HCT116 (cell line): ENCODE measurements at regions not wholly inside any gene's neighbourhood (a gene's known extent, or its start where the extent isn't known, plus 50 kb on each side); places are given as distances from the start of the nearest gene placed in this dataset.

ENCODE experiments used
- ATAC-seq: fragments of 200-7000 bp; cut with Tn5 transposase; 2 replicates; pipeline ENCODE4 v1.9.1; 2020; ENCODE audit warnings: mild to moderate bottlenecking, moderate library complexity
- BruUV-seq: library from RNA; stranded (reverse); fragments of 400-500 nt; replicated peaks from 2 replicates; lab custom pipeline; 2021; lab: Mats Ljungman, UMichigan
- CTCF ChIA-PET: fragments of 300-600 bp; sonication (Branson Sonifier 250); formaldehyde crosslinking; loops from one replicate; lab custom pipeline; 2021; ENCODE audit warnings: antibody characterized with exemption; lab: Charles Lee
- POLR2A ChIA-PET: fragments of 300-600, 350-600 bp; sonication (Branson Sonifier 250); formaldehyde crosslinking; loops from one replicate; lab custom pipeline; 2021; ENCODE audit warnings: antibody characterized with exemption; lab: Charles Lee
- RAD21 ChIA-PET, 2 experiments: fragments of 300-600 bp; sonication (Branson Sonifier 250); formaldehyde crosslinking; loops; one replicate each; lab custom pipeline; 2023; ENCODE audit warnings: low total read pairs in 2 of 2; ENCODE audit not compliant: uncharacterized antibody in 2 of 2, unreplicated experiment in 2 of 2, low non-redundant PET in 1 of 2; lab: Charles Lee
- DNase-seq: peaks from one replicate; pipeline ENCODE4 v3.0.0-alpha.2; 2010; ENCODE audit warnings: low read depth, low spot score
- H2AFZ ChIP-seq: fragments of 200-600 bp; shearing (Covaris generic), sonication (generic); 2 replicates; pipeline ENCODE4 v1.6.1; 2017; ENCODE audit warnings: low read depth, mixed run types, mixed read lengths, antibody characterized with exemption, low read length; ENCODE audit not compliant: poor library complexity, severe bottlenecking
- H3K27ac ChIP-seq: 2 replicates; pipeline ENCODE4 v1.5.1; 2012; ENCODE audit warnings: low read depth, low read length
- H3K27me3 ChIP-seq: fragments of 200-600 bp; sonication (generic); 2 replicates; pipeline ENCODE4 v1.6.1; 2016; ENCODE audit warnings: mixed run types, low read length, mixed read lengths; ENCODE audit not compliant: insufficient read depth
- H3K36me3 ChIP-seq, 2 experiments: fragments of 200-500 bp in 1 of 2; fragments of 200-600 bp in 1 of 2; sonication (Bioruptor generic) in 1 of 2; sonication (generic) in 1 of 2; 2 replicates each; pipeline versions ENCODE4 v1.5.1 to v1.6.1; 2014 to 2016; ENCODE audit warnings: low read length in 2 of 2, inconsistent platforms in 1 of 2, mixed read lengths in 1 of 2, mixed run types in 1 of 2; ENCODE audit not compliant: insufficient read depth in 2 of 2, control insufficient read depth in 1 of 2
- H3K4me1 ChIP-seq, 2 experiments: fragments of 200-600 bp in 1 of 2; sonication (generic) in 1 of 2; 2 replicates each; pipeline versions ENCODE4 v1.5.1 to v1.6.1; 2012 to 2017; ENCODE audit warnings: low read length in 2 of 2, inconsistent platforms in 1 of 2, mild to moderate bottlenecking in 1 of 2, mixed read lengths in 1 of 2, mixed run types in 1 of 2, moderate library complexity in 1 of 2; ENCODE audit not compliant: insufficient read depth in 2 of 2, control insufficient read depth in 1 of 2
- H3K4me2 ChIP-seq: fragments of 200-600 bp; sonication (generic); 2 replicates; pipeline ENCODE4 v1.6.1; 2017; ENCODE audit warnings: mixed run types, low read length, mixed read lengths
- H3K4me3 ChIP-seq, 2 experiments: fragments of 200-600 bp in 1 of 2; sonication (generic) in 1 of 2; replicated peaks in 1 of 2; 2 replicates each; pipeline ENCODE4 v1.5.1; 2011 to 2016; ENCODE audit warnings: low read length in 2 of 2, control low read depth in 1 of 2, low read depth in 1 of 2, mild to moderate bottlenecking in 1 of 2, mixed read lengths in 1 of 2, mixed run types in 1 of 2
- H3K79me2 ChIP-seq: fragments of 200-600 bp; sonication (generic); 2 replicates; pipeline ENCODE4 v1.6.1; 2017; ENCODE audit warnings: mild to moderate bottlenecking, mixed run types, low read length, moderate library complexity, mixed read lengths; ENCODE audit not compliant: insufficient read depth
- H3K9ac ChIP-seq: fragments of 200-600 bp; sonication (generic); 2 replicates; pipeline ENCODE4 v1.6.1; 2016; ENCODE audit warnings: low read length, mixed read lengths
- H3K9me2 ChIP-seq: fragments of 200-600 bp; sonication (generic), shearing (Covaris generic); 2 replicates; pipeline ENCODE4 v1.6.1; 2017; ENCODE audit warnings: mixed run types, mild to moderate bottlenecking, moderate library complexity; ENCODE audit not compliant: insufficient read depth
- H3K9me3 ChIP-seq, 2 experiments: fragments of 200-500 bp in 1 of 2; fragments of 200-600 bp in 1 of 2; sonication (Bioruptor generic) in 1 of 2; sonication (generic) in 1 of 2; 2 replicates each; pipeline ENCODE4 v1.6.1; 2014 to 2017; ENCODE audit warnings: low read length in 2 of 2, mixed read lengths in 2 of 2, inconsistent platforms in 1 of 2, low read depth in 1 of 2, mild to moderate bottlenecking in 1 of 2, mixed run types in 1 of 2, moderate library complexity in 1 of 2; ENCODE audit not compliant: control insufficient read depth in 1 of 2, insufficient read depth in 1 of 2
- H4K20me1 ChIP-seq: fragments of 200-600 bp; sonication (generic), shearing (Covaris generic); 2 replicates; pipeline ENCODE4 v1.6.1; 2017; ENCODE audit warnings: mixed run types, mild to moderate bottlenecking, moderate library complexity; ENCODE audit not compliant: insufficient read depth
- CBX3 ChIP-seq: IDR thresholded peaks from 2 replicates; pipeline ENCODE4 v1.6.1; 2012; ENCODE audit warnings: low read depth
- CEBPB ChIP-seq: IDR thresholded peaks from 2 replicates; pipeline ENCODE4 v1.6.1; 2012; ENCODE audit warnings: low read depth
- EZH2 ChIP-seq: fragments of 200-600 bp; sonication (generic); IDR thresholded peaks from 2 replicates; pipeline ENCODE4 v1.6.1; 2017; ENCODE audit warnings: antibody characterized with exemption, mixed run types
- FOSL1 ChIP-seq: IDR thresholded peaks from 2 replicates; pipeline ENCODE4 v1.6.1; 2012; ENCODE audit warnings: low read depth
- JUND ChIP-seq: IDR thresholded peaks from 2 replicates; pipeline ENCODE4 v1.6.1; 2012
- POLR2AphosphoS5 ChIP-seq: IDR thresholded peaks from 2 replicates; pipeline ENCODE4 v1.6.1; 2011; ENCODE audit warnings: mild to moderate bottlenecking, low read depth, low read length, moderate library complexity
- RAD21 ChIP-seq: IDR thresholded peaks from 2 replicates; pipeline ENCODE4 v1.6.1; 2012; ENCODE audit warnings: low read depth, mild to moderate bottlenecking
- SIN3A ChIP-seq: IDR thresholded peaks from 2 replicates; pipeline ENCODE4 v1.6.1; 2012; ENCODE audit warnings: low read depth
- SP1 ChIP-seq: IDR thresholded peaks from 2 replicates; pipeline ENCODE4 v1.6.1; 2012; ENCODE audit warnings: low read depth
- SRF ChIP-seq: IDR thresholded peaks from 2 replicates; pipeline ENCODE4 v1.6.1; 2012; ENCODE audit warnings: low read depth
- TCF7L2 ChIP-seq: IDR thresholded peaks from 2 replicates; pipeline ENCODE4 v1.7.0; 2011; ENCODE audit warnings: borderline replicate concordance, inconsistent platforms; ENCODE audit not compliant: insufficient read depth, insufficient read length; ENCODE audit errors: extremely low read depth
- YY1 ChIP-seq: IDR thresholded peaks from 2 replicates; pipeline ENCODE4 v1.6.1; 2011; ENCODE audit warnings: low read length, low read depth, moderate library complexity, mild to moderate bottlenecking; ENCODE audit not compliant: insufficient replicate concordance; ENCODE audit errors: extremely low read depth
- ZFX ChIP-seq: fragments of 450-650 bp; IDR thresholded peaks from 2 replicates; pipeline ENCODE4 v1.6.1; 2017
- ZNF274 ChIP-seq: fragments of 200-500 bp; sonication (Bioruptor generic); IDR thresholded peaks from 2 replicates; pipeline ENCODE4 v1.6.1; 2014; ENCODE audit warnings: mild to moderate bottlenecking, low read depth, low read length, inconsistent platforms
- intact Hi-C: fragments of 100-400 bp; cut with micrococcal nuclease; formaldehyde crosslinking; loops from 2 replicates; pipeline ENCODE4 v1.10.0; 2022
- TF ChIP-seq, protein P1 (sequence below): IDR thresholded peaks from 2 replicates; pipeline ENCODE4 v1.6.1; 2012
- TF ChIP-seq, protein P2 (sequence below): IDR thresholded peaks from 2 replicates; pipeline ENCODE4 v1.6.1; 2012
- TF ChIP-seq, protein P3 (sequence below): IDR thresholded peaks from 2 replicates; pipeline ENCODE4 v1.6.1; 2012; ENCODE audit warnings: low read depth

DNA sequence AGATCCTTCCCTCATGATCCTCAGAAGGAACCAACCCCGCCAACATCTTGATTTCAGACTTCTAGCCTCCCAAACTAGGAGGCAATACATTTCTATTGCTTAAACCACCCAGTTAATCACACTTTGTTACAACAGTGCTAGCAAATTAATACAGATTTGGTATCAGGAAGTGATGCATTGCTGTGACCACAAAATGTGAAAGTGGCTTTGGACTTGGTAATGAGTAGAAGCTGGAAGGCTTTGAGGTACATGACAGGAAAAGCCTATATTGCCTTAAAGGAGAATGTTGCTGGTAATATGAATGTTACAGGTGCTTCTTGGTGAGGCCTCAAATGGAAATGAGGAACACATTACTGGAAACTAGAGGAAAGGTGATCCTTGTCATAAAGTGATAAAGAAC lies 260.3 kb downstream of the SATB2 start:
- no TSS peak for BruUV-seq
- DNase-seq = no peak
- no peak overlapping the region for H3K27ac ChIP-seq
- H3K4me1 ChIP-seq = no peaks in the 10 kb centered on the region
- no peaks in the 10 kb centered on the region for H3K79me2 ChIP-seq
- H2AFZ ChIP-seq = no peak overlapping the region
- H3K27me3 ChIP-seq = no peaks in the 10 kb centered on the region
- TF ChIP-seq RAD21 = no peak
- TF ChIP-seq FOSL1 = no peak
- no peak for TF ChIP-seq POLR2AphosphoS5
- TF ChIP-seq SIN3A = no peak
- no peak for TF ChIP-seq TCF7L2
- TF ChIP-seq ZFX = no peak
- TF ChIP-seq, protein P1, sequence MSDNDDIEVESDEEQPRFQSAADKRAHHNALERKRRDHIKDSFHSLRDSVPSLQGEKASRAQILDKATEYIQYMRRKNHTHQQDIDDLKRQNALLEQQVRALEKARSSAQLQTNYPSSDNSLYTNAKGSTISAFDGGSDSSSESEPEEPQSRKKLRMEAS = no peak
- TF ChIP-seq YY1 = no peak
- TF ChIP-seq SRF = no peak
- TF ChIP-seq CEBPB = no peak
- TF ChIP-seq, all 23 proteins: peak for 0
- intact Hi-C loops = no loop called here
- no peaks in the 10 kb centered on the region for H3K9me3 ChIP-seq
- ChIA-PET POLR2A (no interaction called here), CTCF (no interaction called here), RAD21 (no interaction called here)
- no peak for ATAC-seq
- H4K20me1 ChIP-seq = no peaks in the 10 kb centered on the region
- H3K4me2 ChIP-seq = no peak overlapping the region
- H3K36me3 ChIP-seq = no peaks in the 10 kb centered on the region
- no peak overlapping the region for H3K4me3 ChIP-seq
- H3K9me2 ChIP-seq = no peaks in the 10 kb centered on the region
- no peak overlapping the region for H3K9ac ChIP-seq

DNA sequence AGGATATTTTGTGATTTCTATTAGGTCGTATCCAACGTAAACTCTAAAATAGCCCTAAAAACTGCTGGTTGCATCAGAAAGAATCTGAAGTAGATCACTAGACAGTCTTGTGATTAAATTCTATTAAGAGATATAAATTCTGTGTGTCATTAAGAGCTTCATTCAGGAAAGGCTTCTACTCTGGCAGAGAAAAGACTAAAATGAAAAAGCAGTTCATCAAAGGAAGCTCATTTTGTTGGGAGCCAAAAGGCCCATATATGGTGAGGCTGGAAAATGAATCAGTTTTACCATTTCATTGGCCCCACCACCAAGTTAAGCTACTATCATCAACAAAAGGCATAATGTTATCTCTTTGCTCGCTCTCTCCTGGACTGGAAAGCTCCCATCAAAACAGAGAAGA lies 261.1 kb downstream of the SATB2 start:
- no peak overlapping the region for H3K4me3 ChIP-seq
- no peak overlapping the region for H3K27ac ChIP-seq
- RAD21 ChIA-PET = no interaction called here
- intact Hi-C loops = no loop called here
- no peak overlapping the region for H3K9ac ChIP-seq
- H3K4me1 ChIP-seq = no peaks in the 10 kb centered on the region
- H3K9me2 ChIP-seq = no peaks in the 10 kb centered on the region
- no peak overlapping the region for H2AFZ ChIP-seq
- no peaks in the 10 kb centered on the region for H3K9me3 ChIP-seq
- H3K4me2 ChIP-seq = no peak overlapping the region
- H3K27me3 ChIP-seq = no peaks in the 10 kb centered on the region
- no peaks in the 10 kb centered on the region for H4K20me1 ChIP-seq
- no peaks in the 10 kb centered on the region for H3K36me3 ChIP-seq
- DNase-seq (no peak), ATAC-seq (no peak)
- BruUV-seq = no TSS peak
- CTCF ChIA-PET = no interaction called here
- POLR2A ChIA-PET = no interaction called here
- H3K79me2 ChIP-seq = no peaks in the 10 kb centered on the region
- no peak for TF ChIP-seq YY1
- TF ChIP-seq, protein P2, sequence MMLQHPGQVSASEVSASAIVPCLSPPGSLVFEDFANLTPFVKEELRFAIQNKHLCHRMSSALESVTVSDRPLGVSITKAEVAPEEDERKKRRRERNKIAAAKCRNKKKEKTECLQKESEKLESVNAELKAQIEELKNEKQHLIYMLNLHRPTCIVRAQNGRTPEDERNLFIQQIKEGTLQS = no peak
- no peak for TF ChIP-seq SIN3A
- no peak for TF ChIP-seq CEBPB
- TF ChIP-seq SRF = no peak
- no peak for TF ChIP-seq ZNF274
- TF ChIP-seq TCF7L2 = no peak
- no peak for TF ChIP-seq EZH2
- TF ChIP-seq, protein P3, sequence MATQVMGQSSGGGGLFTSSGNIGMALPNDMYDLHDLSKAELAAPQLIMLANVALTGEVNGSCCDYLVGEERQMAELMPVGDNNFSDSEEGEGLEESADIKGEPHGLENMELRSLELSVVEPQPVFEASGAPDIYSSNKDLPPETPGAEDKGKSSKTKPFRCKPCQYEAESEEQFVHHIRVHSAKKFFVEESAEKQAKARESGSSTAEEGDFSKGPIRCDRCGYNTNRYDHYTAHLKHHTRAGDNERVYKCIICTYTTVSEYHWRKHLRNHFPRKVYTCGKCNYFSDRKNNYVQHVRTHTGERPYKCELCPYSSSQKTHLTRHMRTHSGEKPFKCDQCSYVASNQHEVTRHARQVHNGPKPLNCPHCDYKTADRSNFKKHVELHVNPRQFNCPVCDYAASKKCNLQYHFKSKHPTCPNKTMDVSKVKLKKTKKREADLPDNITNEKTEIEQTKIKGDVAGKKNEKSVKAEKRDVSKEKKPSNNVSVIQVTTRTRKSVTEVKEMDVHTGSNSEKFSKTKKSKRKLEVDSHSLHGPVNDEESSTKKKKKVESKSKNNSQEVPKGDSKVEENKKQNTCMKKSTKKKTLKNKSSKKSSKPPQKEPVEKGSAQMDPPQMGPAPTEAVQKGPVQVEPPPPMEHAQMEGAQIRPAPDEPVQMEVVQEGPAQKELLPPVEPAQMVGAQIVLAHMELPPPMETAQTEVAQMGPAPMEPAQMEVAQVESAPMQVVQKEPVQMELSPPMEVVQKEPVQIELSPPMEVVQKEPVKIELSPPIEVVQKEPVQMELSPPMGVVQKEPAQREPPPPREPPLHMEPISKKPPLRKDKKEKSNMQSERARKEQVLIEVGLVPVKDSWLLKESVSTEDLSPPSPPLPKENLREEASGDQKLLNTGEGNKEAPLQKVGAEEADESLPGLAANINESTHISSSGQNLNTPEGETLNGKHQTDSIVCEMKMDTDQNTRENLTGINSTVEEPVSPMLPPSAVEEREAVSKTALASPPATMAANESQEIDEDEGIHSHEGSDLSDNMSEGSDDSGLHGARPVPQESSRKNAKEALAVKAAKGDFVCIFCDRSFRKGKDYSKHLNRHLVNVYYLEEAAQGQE = no peak
- no peak for TF ChIP-seq ZFX
- no peak for TF ChIP-seq FOSL1
- no peak for TF ChIP-seq CBX3
- no peak for TF ChIP-seq POLR2AphosphoS5
- no peak for TF ChIP-seq JUND
- TF ChIP-seq, protein P1 = no peak
- TF ChIP-seq SP1 = no peak
